ENCODE measurements at regions not wholly inside any gene's neighbourhood (a gene's known extent, or its start where the extent isn't known, plus 50 kb on each side); places are given as distances from the start of the nearest gene placed in this dataset.

DNA sequence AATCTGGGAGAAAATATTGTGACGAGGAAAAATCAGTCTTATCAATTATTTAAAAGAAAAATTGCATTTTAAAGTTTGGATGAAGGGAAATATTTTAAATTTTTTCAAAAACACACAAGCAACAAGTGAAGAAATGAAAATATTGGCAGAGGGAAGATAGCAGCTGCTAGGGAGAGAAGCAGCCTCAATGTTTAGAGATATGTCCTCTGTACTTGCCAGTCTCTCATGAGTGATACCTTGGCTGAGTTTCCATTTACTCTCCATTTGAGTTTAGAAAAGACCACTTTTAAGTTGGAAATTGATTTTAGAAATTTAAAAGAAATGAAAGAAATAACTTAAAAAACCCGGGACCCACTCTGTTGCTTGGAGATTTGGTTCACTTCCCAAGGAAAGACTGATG lies 88.6 kb upstream of the DBX1 start:
- 87% methylated on average over 2 of the region's 2 CpGs; no CpG with 5 or more reads in 1 of the 2 experiments for WGBS, 2 experiments (ENCODE audit: insufficient coverage in 1 of 2, insufficient read length in 1 of 2)
- peaks cover 44% of the 10 kb centered on the region for H3K27me3 ChIP-seq (ENCODE audit: control insufficient read depth, insufficient read depth, low read length, poor library complexity, severe bottlenecking)
- no peaks in the 10 kb centered on the region for H3K9me3 Mint-ChIP-seq
- H3K36me3 ChIP-seq (ENCODE audit: control insufficient read depth, insufficient read depth, low read length): no peaks in the 10 kb centered on the region
- H3K4me1 ChIP-seq (ENCODE audit: control insufficient read depth, insufficient read depth, low read length): peaks cover 3% of the 10 kb centered on the region
- peaks cover 50% of the 10 kb centered on the region for H3K4me1 Mint-ChIP-seq
- H3K27me3 Mint-ChIP-seq (ENCODE audit: insufficient read depth): peaks cover 36% of the 10 kb centered on the region
- no peak overlapping the region for H3K27ac Mint-ChIP-seq
- no peak overlapping the region for H3K4me3 Mint-ChIP-seq
- no peak overlapping the region for H3K9ac ChIP-seq (ENCODE audit: extremely low read depth, low read length, poor library complexity, severe bottlenecking)
- DNase-seq: no peak
- no peaks in the 10 kb centered on the region for H3K9me3 ChIP-seq (ENCODE audit: control insufficient read depth, low read length)
- H3K36me3 Mint-ChIP-seq (ENCODE audit: low read depth): no peaks in the 10 kb centered on the region
- no peak overlapping the region for H3K4me3 ChIP-seq (ENCODE audit: low read length)
- TF ChIP-seq, protein P1, sequence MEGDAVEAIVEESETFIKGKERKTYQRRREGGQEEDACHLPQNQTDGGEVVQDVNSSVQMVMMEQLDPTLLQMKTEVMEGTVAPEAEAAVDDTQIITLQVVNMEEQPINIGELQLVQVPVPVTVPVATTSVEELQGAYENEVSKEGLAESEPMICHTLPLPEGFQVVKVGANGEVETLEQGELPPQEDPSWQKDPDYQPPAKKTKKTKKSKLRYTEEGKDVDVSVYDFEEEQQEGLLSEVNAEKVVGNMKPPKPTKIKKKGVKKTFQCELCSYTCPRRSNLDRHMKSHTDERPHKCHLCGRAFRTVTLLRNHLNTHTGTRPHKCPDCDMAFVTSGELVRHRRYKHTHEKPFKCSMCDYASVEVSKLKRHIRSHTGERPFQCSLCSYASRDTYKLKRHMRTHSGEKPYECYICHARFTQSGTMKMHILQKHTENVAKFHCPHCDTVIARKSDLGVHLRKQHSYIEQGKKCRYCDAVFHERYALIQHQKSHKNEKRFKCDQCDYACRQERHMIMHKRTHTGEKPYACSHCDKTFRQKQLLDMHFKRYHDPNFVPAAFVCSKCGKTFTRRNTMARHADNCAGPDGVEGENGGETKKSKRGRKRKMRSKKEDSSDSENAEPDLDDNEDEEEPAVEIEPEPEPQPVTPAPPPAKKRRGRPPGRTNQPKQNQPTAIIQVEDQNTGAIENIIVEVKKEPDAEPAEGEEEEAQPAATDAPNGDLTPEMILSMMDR (conservative IDR thresholded peaks at IDR 0.05): no peak
- no peak overlapping the region for H3K27ac ChIP-seq (ENCODE audit: low read depth, low read length)

DNA sequence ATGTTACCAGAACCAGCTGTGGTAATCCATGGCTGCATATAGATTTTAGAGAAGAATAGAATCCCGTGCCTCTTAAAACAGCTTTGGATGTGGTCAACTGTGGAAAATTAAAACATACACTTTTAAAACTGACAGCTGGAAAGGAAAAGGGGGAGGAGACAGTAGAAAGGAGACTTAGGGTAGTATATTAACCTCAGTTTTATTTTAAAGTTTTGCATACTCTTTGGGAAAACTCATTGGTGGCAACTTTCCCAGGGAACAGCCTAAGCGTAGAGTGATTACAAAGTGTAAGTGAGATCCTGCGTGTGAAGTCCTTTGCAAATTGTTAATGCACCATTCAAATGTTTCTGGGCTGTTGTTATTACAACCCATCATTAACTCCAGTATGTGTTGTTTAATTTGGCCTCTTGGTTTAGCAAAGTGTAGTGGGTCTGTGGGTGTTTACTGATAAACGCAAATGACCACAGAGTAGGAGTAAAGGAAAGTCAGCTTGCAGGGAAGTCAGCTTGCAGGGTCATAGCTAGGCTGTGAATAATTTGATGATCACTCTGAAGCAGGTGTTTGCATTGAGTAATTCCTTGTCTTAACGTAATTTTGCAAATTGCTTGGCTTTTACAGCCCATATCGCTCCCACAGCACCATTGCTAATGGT lies 88.0 kb upstream of the DBX1 start:
- Mint-ChIP-seq H3K4me3 (no peak overlapping the region), H3K27me3 (ENCODE audit: insufficient read depth) (peaks cover 30% of the 10 kb centered on the region), H3K27ac (no peak overlapping the region), H3K4me1 (peaks cover 50% of the 10 kb centered on the region), H3K9me3 (no peaks in the 10 kb centered on the region), H3K36me3 (ENCODE audit: low read depth) (no peaks in the 10 kb centered on the region)
- no peak for DNase-seq
- Histone ChIP-seq H3K9ac (ENCODE audit: extremely low read depth, low read length, poor library complexity, severe bottlenecking) (no peak overlapping the region), H3K36me3 (ENCODE audit: control insufficient read depth, insufficient read depth, low read length) (no peaks in the 10 kb centered on the region), H3K9me3 (ENCODE audit: control insufficient read depth, low read length) (no peaks in the 10 kb centered on the region), H3K4me3 (ENCODE audit: low read length) (no peak overlapping the region), H3K4me1 (ENCODE audit: control insufficient read depth, insufficient read depth, low read length) (peaks cover 3% of the 10 kb centered on the region), H3K27ac (ENCODE audit: low read depth, low read length) (no peak overlapping the region), H3K27me3 (ENCODE audit: control insufficient read depth, insufficient read depth, low read length, poor library complexity, severe bottlenecking) (peaks cover 38% of the 10 kb centered on the region)
- TF ChIP-seq, protein P1 (conservative IDR thresholded peaks at IDR 0.05): no peak
- WGBS, 2 experiments (ENCODE audit: insufficient coverage in 1 of 2, insufficient read length in 1 of 2): 39 to 52% methylated on average over 5 to 6 of the region's 6 CpGs

DNA sequence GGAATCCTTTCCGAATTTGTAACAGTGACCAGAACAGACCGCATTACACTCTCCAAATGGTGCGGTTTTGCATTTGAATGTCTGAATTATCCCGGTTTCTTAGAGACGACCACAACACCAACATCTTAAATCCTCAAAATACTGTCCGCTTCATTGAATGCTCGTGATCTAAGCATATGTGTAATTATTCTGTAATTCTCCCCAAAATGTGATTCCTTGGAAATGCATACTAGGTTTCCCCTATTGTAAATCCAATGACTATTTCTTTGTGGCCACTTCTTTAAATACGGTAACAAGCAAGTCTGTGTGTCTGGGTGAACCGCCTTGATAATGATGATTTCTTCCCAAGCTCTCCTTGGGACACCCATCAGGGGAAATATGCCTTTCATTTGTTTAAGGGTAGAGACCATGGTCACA lies 87.3 kb upstream of the DBX1 start:
- Mint-ChIP-seq H3K9me3 (no peaks in the 10 kb centered on the region), H3K36me3 (ENCODE audit: low read depth) (no peaks in the 10 kb centered on the region), H3K27me3 (ENCODE audit: insufficient read depth) (peaks cover 28% of the 10 kb centered on the region), H3K4me1 (peaks cover 50% of the 10 kb centered on the region), H3K4me3 (no peak overlapping the region), H3K27ac (no peak overlapping the region)
- Histone ChIP-seq H3K36me3 (ENCODE audit: control insufficient read depth, insufficient read depth, low read length) (no peaks in the 10 kb centered on the region), H3K9ac (ENCODE audit: extremely low read depth, low read length, poor library complexity, severe bottlenecking) (no peak overlapping the region), H3K4me3 (ENCODE audit: low read length) (no peak overlapping the region), H3K9me3 (ENCODE audit: control insufficient read depth, low read length) (no peaks in the 10 kb centered on the region), H3K27ac (ENCODE audit: low read depth, low read length) (no peak overlapping the region), H3K27me3 (ENCODE audit: control insufficient read depth, insufficient read depth, low read length, poor library complexity, severe bottlenecking) (peaks cover 35% of the 10 kb centered on the region), H3K4me1 (ENCODE audit: control insufficient read depth, insufficient read depth, low read length) (peaks cover 3% of the 10 kb centered on the region)
- no peak for DNase-seq
- TF ChIP-seq, protein P1 (conservative IDR thresholded peaks at IDR 0.05): no peak
- WGBS, 2 experiments (ENCODE audit: insufficient coverage in 1 of 2, insufficient read length in 1 of 2): 42 to 53% methylated on average over 4 to 9 of the region's 9 CpGs
